Esophagus (tissue), 2 donors: ENCODE measurements at regions not wholly inside any gene's neighbourhood (a gene's known extent, or its start where the extent isn't known, plus 50 kb on each side); places are given as distances from the start of the nearest gene placed in this dataset.

ENCODE experiments used
- H3K27ac ChIP-seq, 2 donors: one replicate each; pipeline ENCODE4 v1.5.1; 2013; ENCODE audit warnings: low read depth in 2 of 2, mild to moderate bottlenecking in 2 of 2, inconsistent platforms in 1 of 2, low read length in 1 of 2, moderate library complexity in 1 of 2
- H3K27me3 ChIP-seq, 2 donors: one replicate each; pipeline ENCODE4 v1.6.1; 2013; ENCODE audit warnings: low read length in 2 of 2, control low read depth in 1 of 2, mild to moderate bottlenecking in 1 of 2; ENCODE audit not compliant: insufficient read depth in 2 of 2, control insufficient read depth in 1 of 2
- H3K36me3 ChIP-seq, 2 donors: one replicate each; pipeline ENCODE4 v1.6.1; 2013; ENCODE audit warnings: low read length in 1 of 2; ENCODE audit not compliant: control insufficient read depth in 2 of 2, insufficient read depth in 2 of 2
- H3K4me1 ChIP-seq, 2 donors: one replicate each; pipeline ENCODE4 v1.6.1; 2013; ENCODE audit warnings: low read length in 1 of 2; ENCODE audit not compliant: control insufficient read depth in 2 of 2, insufficient read depth in 2 of 2
- H3K4me3 ChIP-seq, 2 donors: one replicate each; pipeline ENCODE4 v1.5.1; 2013; ENCODE audit warnings: low read length in 2 of 2, mild to moderate bottlenecking in 2 of 2, low read depth in 1 of 2, moderate library complexity in 1 of 2
- H3K9me3 ChIP-seq, 2 donors: one replicate each; pipeline ENCODE4 v1.6.1; 2013; ENCODE audit warnings: mild to moderate bottlenecking in 2 of 2, low read depth in 1 of 2, low read length in 1 of 2, moderate library complexity in 1 of 2; ENCODE audit not compliant: control insufficient read depth in 2 of 2, insufficient read depth in 1 of 2
- WGBS, 2 donors: extraction: QIAGEN DNeasy Blood & Tissue Kit; methylation state at CpG; one replicate each; pipeline ENCODE4 v1.1.7; 2013; 5-methylcytosine and 5-hydroxymethylcytosine counted together
- donor health status: healthy with polysubstance abuse.
- donor health status: Bipolar disorder and iron deficiency.

GRCh38 chr2:219778189-219778588 is 150.8 kb downstream of the SLC4A3 start:
- Histone ChIP-seq H3K4me1 (no peaks in the 10 kb centered on the region), H3K27me3 (peaks cover 0 to 7% of the 10 kb centered on the region in 2 donors), H3K9me3 (no peaks in the 10 kb centered on the region), H3K27ac (no peak overlapping the region), H3K36me3 (no peaks in the 10 kb centered on the region), H3K4me3 (no peak overlapping the region)
- 80 to 81% methylated on average over 2 of the region's 2 CpGs for WGBS, 2 donors

GRCh38 chr2:219782737-219783348 is 155.4 kb downstream of the SLC4A3 start:
- no peaks in the 10 kb centered on the region for H3K36me3 ChIP-seq
- no peak overlapping the region for H3K27ac ChIP-seq
- H3K4me1 ChIP-seq, result no peaks in the 10 kb centered on the region
- H3K9me3 ChIP-seq, result no peaks in the 10 kb centered on the region
- 59 to 73% methylated on average over 7 of the region's 7 CpGs for WGBS, 2 donors
- H3K4me3 ChIP-seq, result no peak overlapping the region
- H3K27me3 ChIP-seq, result peaks cover 0 to 7% of the 10 kb centered on the region in 2 donors

GRCh38 chr2:219783359-219783975 is 156.0 kb downstream of the SLC4A3 start:
- H3K27me3 ChIP-seq, result peaks cover 0 to 5% of the 10 kb centered on the region in 2 donors
- no peaks in the 10 kb centered on the region for H3K4me1 ChIP-seq
- no peak overlapping the region for H3K4me3 ChIP-seq
- WGBS, 2 donors, result 77 to 81% methylated on average over 4 of the region's 4 CpGs
- no peaks in the 10 kb centered on the region for H3K36me3 ChIP-seq
- no peaks in the 10 kb centered on the region for H3K9me3 ChIP-seq
- no peak overlapping the region for H3K27ac ChIP-seq

- Histone ChIP-seq H3K4me1 (no peaks in the 10 kb centered on the region), H3K9me3 (no peaks in the 10 kb centered on the region), H3K27me3 (peaks cover 0 to 4% of the 10 kb centered on the region in 2 donors), H3K27ac (no peak overlapping the region), H3K4me3 (no peak overlapping the region), H3K36me3 (no peaks in the 10 kb centered on the region)
- 76 to 86% methylated on average over 6 of the region's 6 CpGs for WGBS, 2 donors
Measured at GRCh38 chr2:219784178-219784577, 156.7 kb downstream of the SLC4A3 start.

GRCh38 chr2:219789476-219789875 is 162.0 kb downstream of the SLC4A3 start:
- Histone ChIP-seq H3K27ac (no peak overlapping the region), H3K27me3 (no peaks in the 10 kb centered on the region), H3K4me1 (no peaks in the 10 kb centered on the region), H3K9me3 (no peaks in the 10 kb centered on the region), H3K36me3 (no peaks in the 10 kb centered on the region), H3K4me3 (no peak overlapping the region)

- 87 to 89% methylated on average over 4 of the region's 4 CpGs for WGBS, 2 donors
- H3K4me3 ChIP-seq, result no peak overlapping the region
- H3K4me1 ChIP-seq, result no peaks in the 10 kb centered on the region
- no peaks in the 10 kb centered on the region for H3K36me3 ChIP-seq
- H3K9me3 ChIP-seq, result no peaks in the 10 kb centered on the region
- H3K27me3 ChIP-seq, result no peaks in the 10 kb centered on the region
- no peak overlapping the region for H3K27ac ChIP-seq
Measured at GRCh38 chr2:219792446-219792845, 165.0 kb downstream of the SLC4A3 start.

GRCh38 chr2:219798430-219798829 is 171.0 kb downstream of the SLC4A3 start:
- H3K9me3 ChIP-seq, result no peaks in the 10 kb centered on the region
- H3K4me3 ChIP-seq, result no peak overlapping the region
- WGBS, 2 donors, result 54 to 75% methylated on average over 2 of the region's 2 CpGs

GRCh38 chr2:219803294-219803693 is 175.9 kb downstream of the SLC4A3 start:
- no peak overlapping the region for H3K4me3 ChIP-seq
- H3K27ac ChIP-seq, result no peak overlapping the region
- H3K36me3 ChIP-seq, result no peaks in the 10 kb centered on the region
- 75 to 84% methylated on average over 2 of the region's 2 CpGs for WGBS, 2 donors
- no peaks in the 10 kb centered on the region for H3K4me1 ChIP-seq
- no peaks in the 10 kb centered on the region for H3K9me3 ChIP-seq
- no peaks in the 10 kb centered on the region for H3K27me3 ChIP-seq

More at GRCh38 chr2:219798430-219798829, 171.0 kb downstream of the SLC4A3 start:
- Histone ChIP-seq H3K36me3 (no peaks in the 10 kb centered on the region), H3K27me3 (no peaks in the 10 kb centered on the region), H3K4me1 (no peaks in the 10 kb centered on the region), H3K27ac (no peak overlapping the region)

GRCh38 chr2:219810895-219811294 is 183.5 kb downstream of the SLC4A3 start:
- H3K9me3 ChIP-seq, result peaks cover 6 to 8% of the 10 kb centered on the region in 2 donors
- H3K4me3 ChIP-seq, result no peak overlapping the region
- H3K4me1 ChIP-seq, result no peaks in the 10 kb centered on the region
- H3K27ac ChIP-seq, result no peak overlapping the region
- H3K36me3 ChIP-seq, result no peaks in the 10 kb centered on the region
- no peaks in the 10 kb centered on the region for H3K27me3 ChIP-seq

GRCh38 chr2:219812672-219813071 is 185.2 kb downstream of the SLC4A3 start:
- H3K36me3 ChIP-seq, result no peaks in the 10 kb centered on the region
- no peaks in the 10 kb centered on the region for H3K27me3 ChIP-seq
- 43 to 60% methylated on average over 2 of the region's 2 CpGs for WGBS, 2 donors

More at GRCh38 chr2:219812672-219813071, 185.2 kb downstream of the SLC4A3 start:
- Histone ChIP-seq H3K27ac (no peak overlapping the region), H3K9me3 (peaks cover 6 to 8% of the 10 kb centered on the region in 2 donors), H3K4me1 (no peaks in the 10 kb centered on the region), H3K4me3 (no peak overlapping the region)
